NB4 (cell line): ENCODE measurements at regions not wholly inside any gene's neighbourhood (a gene's known extent, or its start where the extent isn't known, plus 50 kb on each side); places are given as distances from the start of the nearest gene placed in this dataset.

Experiments used
- DNase-seq: peaks from one replicate; pipeline ENCODE4 v3.0.0; 2010; ENCODE audit warnings: low read depth
- H3K4me3 ChIP-seq: one replicate; pipeline ENCODE4 v1.5.1; 2011; ENCODE audit warnings: mild to moderate bottlenecking, low read depth, low read length, moderate library complexity
- CTCF ChIP-seq: IDR thresholded peaks from one replicate; pipeline ENCODE4 v1.5.1; 2012; ENCODE audit warnings: low read depth, low read length
- MAX ChIP-seq: IDR thresholded peaks from 2 replicates; pipeline ENCODE4 v1.6.1; 2011; ENCODE audit warnings: low read depth, low read length
- MYC ChIP-seq: IDR thresholded peaks from 2 replicates; pipeline ENCODE4 v1.6.1; 2011; ENCODE audit warnings: low read depth, low read length
- POLR2A ChIP-seq: IDR thresholded peaks from 2 replicates; pipeline ENCODE4 v1.6.1; 2011; ENCODE audit warnings: mild to moderate bottlenecking; ENCODE audit not compliant: insufficient read length; ENCODE audit errors: extremely low read depth

- TF ChIP-seq POLR2A (no peak), CTCF (no peak), MYC (no peak)
- DNase-seq: no peak
- no peak overlapping the region for H3K4me3 ChIP-seq
Measured at GRCh38 chr7:84824057-84824651, 362.7 kb downstream of the SEMA3D start.

GRCh38 chr7:84823530-84823929 is 363.3 kb downstream of the SEMA3D start:
- no peak overlapping the region for H3K4me3 ChIP-seq
- TF ChIP-seq MYC (no peak), MAX (no peak), CTCF (no peak), POLR2A (no peak)
- peak; percentile 33 for DNase-seq

GRCh38 chr7:84822941-84823510 is 363.8 kb downstream of the SEMA3D start:
- TF ChIP-seq CTCF (no peak), MAX (no peak), POLR2A (no peak), MYC (no peak)
- H3K4me3 ChIP-seq: no peak overlapping the region
- peak; percentile 20 for DNase-seq

- no peak for TF ChIP-seq MYC
- TF ChIP-seq POLR2A: no peak
- TF ChIP-seq MAX: no peak
- no peak for TF ChIP-seq CTCF
- H3K4me3 ChIP-seq: no peak overlapping the region
- DNase-seq: no peak
Measured at GRCh38 chr7:84821671-84822534, 365.0 kb downstream of the SEMA3D start.

GRCh38 chr7:84820481-84820880 is 366.4 kb downstream of the SEMA3D start:
- no peak overlapping the region for H3K4me3 ChIP-seq
- TF ChIP-seq MYC: no peak
- no peak for DNase-seq

- no peak overlapping the region for H3K4me3 ChIP-seq
- no peak for DNase-seq
- TF ChIP-seq MAX: no peak
- no peak for TF ChIP-seq CTCF
- TF ChIP-seq POLR2A: no peak
- no peak for TF ChIP-seq MYC
Measured at GRCh38 chr7:84817016-84817415, 369.8 kb downstream of the SEMA3D start.
